Sigmoid colon (tissue), 4 donors: ENCODE measurements at regions not wholly inside any gene's neighbourhood (a gene's known extent, or its start where the extent isn't known, plus 50 kb on each side); places are given as distances from the start of the nearest gene placed in this dataset.

Source experiments
- POLR2A ChIP-seq, 2 donors: fragments of 450-650 bp; IDR thresholded peaks; one replicate each; pipeline ENCODE4 v1.6.1; 2016; ENCODE audit warnings: antibody characterized with exemption in 2 of 2, mild to moderate bottlenecking in 2 of 2, moderate library complexity in 2 of 2
- POLR2AphosphoS5 ChIP-seq, 4 donors: sonication (generic); formaldehyde crosslinking; IDR thresholded peaks; one replicate each; pipeline ENCODE4 v1.6.1; 2017; ENCODE audit warnings: antibody characterized with exemption in 4 of 4
- TF ChIP-seq, protein P1 (sequence below), 4 experiments: fragments of 450-650 bp in 3 of 4; fragments of 200-600 bp in 1 of 4; IDR thresholded peaks; one replicate each; pipeline ENCODE4 v1.5.1; 2016 to 2019; ENCODE audit warnings: antibody characterized with exemption in 4 of 4, mild to moderate bottlenecking in 3 of 4, moderate library complexity in 2 of 4

DNA sequence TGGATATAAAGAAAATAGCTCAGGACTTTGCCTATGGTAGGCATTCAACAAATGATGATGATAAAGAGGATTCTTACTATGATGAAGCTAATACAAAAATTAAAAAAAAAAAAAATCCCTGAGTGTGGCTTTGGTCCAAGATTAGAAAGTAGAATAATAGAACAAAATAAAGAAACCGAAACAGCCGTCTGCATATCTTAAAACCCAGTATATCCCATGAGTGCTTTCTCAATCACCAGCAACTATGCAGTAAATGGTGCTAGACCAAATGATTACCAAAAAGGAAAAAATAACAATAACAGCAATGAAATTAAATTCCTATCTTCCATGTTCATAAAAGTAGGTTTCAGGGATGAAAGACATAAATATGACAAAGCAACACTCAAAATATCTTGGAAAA is 59.3 kb upstream of the DCC start:
- TF ChIP-seq, protein P1, sequence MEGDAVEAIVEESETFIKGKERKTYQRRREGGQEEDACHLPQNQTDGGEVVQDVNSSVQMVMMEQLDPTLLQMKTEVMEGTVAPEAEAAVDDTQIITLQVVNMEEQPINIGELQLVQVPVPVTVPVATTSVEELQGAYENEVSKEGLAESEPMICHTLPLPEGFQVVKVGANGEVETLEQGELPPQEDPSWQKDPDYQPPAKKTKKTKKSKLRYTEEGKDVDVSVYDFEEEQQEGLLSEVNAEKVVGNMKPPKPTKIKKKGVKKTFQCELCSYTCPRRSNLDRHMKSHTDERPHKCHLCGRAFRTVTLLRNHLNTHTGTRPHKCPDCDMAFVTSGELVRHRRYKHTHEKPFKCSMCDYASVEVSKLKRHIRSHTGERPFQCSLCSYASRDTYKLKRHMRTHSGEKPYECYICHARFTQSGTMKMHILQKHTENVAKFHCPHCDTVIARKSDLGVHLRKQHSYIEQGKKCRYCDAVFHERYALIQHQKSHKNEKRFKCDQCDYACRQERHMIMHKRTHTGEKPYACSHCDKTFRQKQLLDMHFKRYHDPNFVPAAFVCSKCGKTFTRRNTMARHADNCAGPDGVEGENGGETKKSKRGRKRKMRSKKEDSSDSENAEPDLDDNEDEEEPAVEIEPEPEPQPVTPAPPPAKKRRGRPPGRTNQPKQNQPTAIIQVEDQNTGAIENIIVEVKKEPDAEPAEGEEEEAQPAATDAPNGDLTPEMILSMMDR (IDR thresholded peaks at IDR 0.05) = no peak
- TF ChIP-seq POLR2A (IDR thresholded peaks at IDR 0.05) = no peak
- TF ChIP-seq POLR2AphosphoS5 (IDR thresholded peaks at IDR 0.05) = no peak
